ENCODE measurements at regions not wholly inside any gene's neighbourhood (a gene's known extent, or its start where the extent isn't known, plus 50 kb on each side); places are given as distances from the start of the nearest gene placed in this dataset.

DNA sequence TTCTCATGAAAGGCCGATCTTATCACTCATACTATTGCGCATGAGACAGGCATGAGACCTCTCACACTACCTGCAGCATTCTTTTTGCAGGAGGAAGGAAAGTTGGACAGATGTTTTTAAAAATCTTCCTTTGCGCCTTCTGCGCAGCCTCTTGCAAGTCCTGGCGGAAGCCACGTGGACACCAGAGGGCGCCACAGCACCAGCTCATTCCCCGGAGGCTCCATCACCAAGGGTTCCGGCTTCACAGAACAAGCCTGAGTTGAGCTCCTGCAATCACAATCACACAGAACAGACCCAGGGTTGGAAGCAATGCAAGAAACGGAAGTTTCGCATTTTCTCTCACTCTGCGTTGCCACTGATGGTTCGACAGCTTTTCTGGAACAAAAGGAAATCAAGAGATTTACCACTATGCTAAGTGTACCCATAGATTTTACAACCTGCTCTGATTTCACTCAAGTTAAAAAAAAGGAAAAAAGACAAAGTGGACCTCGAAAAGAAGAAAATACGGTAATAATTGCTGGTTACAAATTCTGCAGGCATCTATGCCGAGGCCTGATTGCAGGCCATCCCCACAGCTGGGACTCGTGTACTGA is 304.7 kb upstream of the MSX2 start:
- TF ChIP-seq, protein P1, sequence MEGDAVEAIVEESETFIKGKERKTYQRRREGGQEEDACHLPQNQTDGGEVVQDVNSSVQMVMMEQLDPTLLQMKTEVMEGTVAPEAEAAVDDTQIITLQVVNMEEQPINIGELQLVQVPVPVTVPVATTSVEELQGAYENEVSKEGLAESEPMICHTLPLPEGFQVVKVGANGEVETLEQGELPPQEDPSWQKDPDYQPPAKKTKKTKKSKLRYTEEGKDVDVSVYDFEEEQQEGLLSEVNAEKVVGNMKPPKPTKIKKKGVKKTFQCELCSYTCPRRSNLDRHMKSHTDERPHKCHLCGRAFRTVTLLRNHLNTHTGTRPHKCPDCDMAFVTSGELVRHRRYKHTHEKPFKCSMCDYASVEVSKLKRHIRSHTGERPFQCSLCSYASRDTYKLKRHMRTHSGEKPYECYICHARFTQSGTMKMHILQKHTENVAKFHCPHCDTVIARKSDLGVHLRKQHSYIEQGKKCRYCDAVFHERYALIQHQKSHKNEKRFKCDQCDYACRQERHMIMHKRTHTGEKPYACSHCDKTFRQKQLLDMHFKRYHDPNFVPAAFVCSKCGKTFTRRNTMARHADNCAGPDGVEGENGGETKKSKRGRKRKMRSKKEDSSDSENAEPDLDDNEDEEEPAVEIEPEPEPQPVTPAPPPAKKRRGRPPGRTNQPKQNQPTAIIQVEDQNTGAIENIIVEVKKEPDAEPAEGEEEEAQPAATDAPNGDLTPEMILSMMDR (IDR thresholded peaks at IDR 0.05): peak; percentile 80 to 94 (median 82)
- TF ChIP-seq POLR2A (IDR thresholded peaks at IDR 0.05): no peak
- TF ChIP-seq POLR2AphosphoS5 (IDR thresholded peaks at IDR 0.05): no peak

Measured in gastroesophageal sphincter (tissue), 3 donors.